Stimulated activated CD8-positive, alpha-beta memory T cell treated with anti-CD3 and anti-CD28 coated beads, Interleukin-4, amount 100 ng/mL, for 24 hours (primary cell): ENCODE measurements at regions not wholly inside any gene's neighbourhood (a gene's known extent, or its start where the extent isn't known, plus 50 kb on each side); places are given as distances from the start of the nearest gene placed in this dataset.
"Not testable (repeated sequence)": the region's sequence is repeated elsewhere in the genome, so short reads cannot be mapped to it uniquely, and the experiment has no call there.

ENCODE experiments used
- DNase-seq: peaks from one replicate; pipeline ENCODE4 v3.0.0-alpha.2; 2020; ENCODE audit warnings: low read depth

DNA sequence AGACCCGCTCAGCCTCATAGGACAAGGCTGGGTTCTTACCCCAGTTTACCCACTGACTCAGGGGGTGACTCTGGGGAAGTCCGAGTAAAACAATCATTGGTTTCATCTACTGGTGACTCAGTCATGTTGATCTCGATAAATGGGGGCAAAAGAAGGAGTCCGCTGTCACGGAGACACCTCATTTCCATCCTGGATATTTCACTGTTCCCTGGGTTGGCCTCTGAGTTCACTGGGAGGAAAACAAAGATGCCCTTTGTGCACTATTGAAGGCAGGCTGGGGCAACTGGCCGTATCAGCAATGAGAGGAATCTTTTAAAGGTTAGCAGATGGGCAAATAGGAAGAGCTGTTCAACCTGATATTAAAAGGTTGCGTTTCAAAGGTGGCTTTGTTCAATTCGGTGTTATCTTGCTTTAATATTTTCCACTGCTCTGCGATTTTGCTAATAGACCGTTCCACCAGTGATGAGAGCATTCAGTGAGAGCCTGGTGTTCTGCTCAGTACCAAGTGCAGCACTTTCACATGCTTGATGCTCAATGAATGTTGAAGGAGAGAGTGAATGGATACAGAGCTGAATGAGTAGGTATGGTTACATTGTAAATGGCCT lies 110.2 kb upstream of the EGFLAM start:
- no peak for DNase-seq

DNA sequence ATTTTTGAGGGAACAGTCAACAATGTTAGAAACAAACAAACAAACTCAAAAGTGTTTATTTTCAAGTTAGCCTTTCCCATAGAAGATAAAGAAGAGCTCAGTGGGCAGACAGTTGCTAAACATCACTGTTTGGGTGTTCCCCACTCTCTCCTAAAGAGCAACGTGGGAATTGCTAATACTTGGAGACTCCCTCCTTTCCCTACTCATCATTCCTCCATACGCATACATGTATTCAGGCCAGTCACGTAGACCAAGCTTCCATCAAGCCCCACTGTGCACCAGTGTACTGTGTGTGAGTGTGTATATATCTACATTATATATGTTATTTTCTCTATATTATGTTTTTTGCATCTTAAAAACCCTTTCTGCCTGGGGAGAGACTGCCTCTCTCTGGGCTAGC lies 115.0 kb upstream of the EGFLAM start:
- no peak for DNase-seq

DNA sequence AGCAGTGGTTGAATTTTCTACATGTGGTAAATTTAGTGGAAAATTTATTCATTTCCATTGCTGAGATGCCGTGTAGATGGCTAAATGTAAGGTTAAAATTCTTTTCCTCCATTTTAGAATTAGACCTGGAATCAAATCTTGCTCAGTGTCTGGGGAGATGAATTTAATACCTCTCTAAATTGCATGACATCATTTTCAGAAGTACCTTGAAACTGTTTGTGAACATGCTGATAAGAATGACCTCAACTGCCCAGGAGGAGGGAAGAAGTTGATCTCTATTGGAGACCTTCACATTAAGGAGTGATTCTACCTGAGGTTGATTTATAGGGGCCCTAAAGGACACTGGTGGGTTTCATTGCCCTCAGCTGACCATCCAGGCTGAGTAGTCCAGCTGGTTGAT lies 116.7 kb upstream of the EGFLAM start:
- no peak for DNase-seq

DNA sequence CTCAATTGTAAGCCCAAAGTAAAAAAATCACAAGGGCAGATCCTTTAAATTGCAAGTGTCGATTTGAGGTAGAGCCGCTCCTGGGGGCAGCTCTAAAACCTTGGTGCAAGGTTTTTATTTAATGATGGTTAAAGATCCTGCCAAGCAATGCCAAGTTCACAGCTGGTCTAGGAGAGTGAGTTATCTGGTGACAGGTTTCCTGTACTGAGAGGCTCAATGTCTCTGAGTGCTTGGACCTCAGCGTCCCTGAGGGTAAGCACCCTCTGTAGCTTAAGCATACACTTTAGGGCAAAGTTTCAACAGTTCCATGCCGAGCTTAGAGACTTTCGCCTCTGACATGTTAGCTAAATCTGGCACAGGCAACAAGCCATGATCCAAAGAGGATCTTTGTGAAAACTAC lies 119.8 kb upstream of the EGFLAM start:
- no peak for DNase-seq

DNA sequence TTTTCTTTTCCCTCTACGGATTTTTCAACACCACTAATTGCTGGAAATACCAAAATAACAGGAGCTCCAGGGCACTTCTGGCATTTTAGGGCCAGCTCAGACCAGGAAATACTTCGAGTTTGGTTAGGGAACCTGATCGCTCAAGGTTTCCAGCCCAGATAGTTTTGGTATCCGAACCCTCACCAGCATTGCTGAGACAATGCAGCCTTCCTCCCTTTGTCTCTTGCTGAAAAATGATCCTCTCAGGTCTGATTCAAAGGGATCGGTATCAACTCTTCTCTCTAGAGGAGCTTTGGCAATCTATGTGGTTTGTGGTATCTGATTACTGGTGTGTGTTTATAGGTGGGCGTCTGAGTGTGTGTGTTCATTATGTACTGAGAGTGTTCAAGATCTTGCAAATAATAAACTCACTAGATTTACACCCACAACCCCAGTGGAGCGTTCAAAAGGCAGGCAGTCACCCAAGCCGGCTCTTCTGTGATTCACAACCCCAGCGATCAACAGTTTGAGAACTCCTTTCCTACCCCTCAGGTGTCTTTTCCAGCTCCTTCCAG lies 122.8 kb upstream of the EGFLAM start:
- DNase-seq: no peak

DNA sequence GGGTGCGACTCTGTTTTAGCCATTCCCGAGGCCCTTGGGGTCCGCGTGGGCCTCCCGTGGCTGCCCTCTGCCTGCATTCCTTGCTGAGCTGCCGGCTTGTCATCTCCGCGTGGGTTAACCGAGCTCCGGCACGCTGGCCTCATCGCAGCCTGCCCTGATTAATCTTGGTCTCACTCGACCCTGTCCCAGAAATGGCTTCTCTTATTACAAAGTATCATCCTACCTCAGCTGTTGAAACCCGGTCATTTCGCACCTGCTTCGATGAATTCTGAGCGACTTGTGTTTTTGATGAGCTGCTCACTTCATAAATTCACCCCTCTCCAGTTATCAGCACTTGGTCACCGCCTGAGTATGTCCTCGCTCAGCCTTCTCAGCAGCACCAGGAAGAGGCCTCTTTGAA lies 123.5 kb upstream of the EGFLAM start:
- DNase-seq: no peak

DNA sequence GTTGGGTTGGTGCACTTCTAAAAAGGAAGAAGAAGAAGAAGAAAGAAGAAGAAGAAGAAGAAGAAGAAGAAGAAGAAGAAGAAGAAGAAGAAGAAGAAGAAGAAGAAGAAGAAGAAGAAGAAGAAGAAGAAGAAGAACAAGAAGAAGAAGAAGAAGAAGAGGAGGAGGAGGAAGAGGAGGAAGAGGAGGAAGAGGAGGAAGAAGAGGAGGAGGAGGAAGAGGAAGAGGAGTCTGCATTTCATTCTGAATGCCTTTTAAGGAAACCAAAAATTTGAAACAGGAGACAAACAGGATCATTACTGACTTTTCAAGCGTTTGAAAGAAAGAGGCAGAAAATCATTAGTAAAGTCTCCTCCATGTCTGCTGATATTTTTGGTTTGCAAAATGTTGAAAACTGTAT lies 124.1 kb upstream of the EGFLAM start:
- DNase-seq: not testable (repeated sequence)

DNA sequence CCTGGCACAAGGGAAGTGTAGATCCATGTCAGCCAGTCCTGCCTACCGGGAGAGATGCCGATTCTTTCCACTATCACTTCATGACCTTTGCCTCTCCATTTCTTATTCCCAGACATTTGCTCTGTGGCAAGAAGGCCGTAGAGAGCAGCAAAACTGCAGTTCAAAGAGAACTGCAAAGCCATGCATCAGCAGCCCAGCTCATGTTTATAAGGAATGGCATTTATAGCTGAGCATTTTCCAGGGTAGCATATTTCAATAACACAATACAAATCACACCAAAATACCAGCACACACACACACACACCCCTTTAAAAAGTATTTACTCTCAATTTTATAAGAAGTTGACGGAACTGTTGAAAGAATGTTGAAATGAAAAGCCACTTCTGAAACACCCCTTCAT lies 126.7 kb upstream of the EGFLAM start:
- DNase-seq: no peak

DNA sequence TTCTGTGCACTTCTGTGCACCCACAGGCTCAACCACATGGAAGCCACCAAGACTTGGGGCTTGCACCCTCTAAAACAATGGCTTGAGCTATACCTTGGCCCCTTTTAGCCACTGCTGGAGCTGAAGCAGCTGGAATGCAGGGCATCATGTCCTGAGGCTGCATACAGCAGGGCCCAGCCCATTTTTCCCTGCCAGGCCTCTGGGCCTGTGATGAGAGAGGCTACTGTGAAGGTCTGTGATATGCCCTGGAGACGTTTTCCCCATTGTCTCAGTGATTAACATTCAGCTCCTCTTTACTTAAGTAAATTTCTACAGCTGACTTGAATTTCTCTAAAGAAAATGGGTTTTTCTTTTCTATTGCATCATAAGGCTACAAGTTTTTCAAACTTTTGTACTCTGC lies 134.0 kb upstream of the EGFLAM start:
- no peak for DNase-seq

DNA sequence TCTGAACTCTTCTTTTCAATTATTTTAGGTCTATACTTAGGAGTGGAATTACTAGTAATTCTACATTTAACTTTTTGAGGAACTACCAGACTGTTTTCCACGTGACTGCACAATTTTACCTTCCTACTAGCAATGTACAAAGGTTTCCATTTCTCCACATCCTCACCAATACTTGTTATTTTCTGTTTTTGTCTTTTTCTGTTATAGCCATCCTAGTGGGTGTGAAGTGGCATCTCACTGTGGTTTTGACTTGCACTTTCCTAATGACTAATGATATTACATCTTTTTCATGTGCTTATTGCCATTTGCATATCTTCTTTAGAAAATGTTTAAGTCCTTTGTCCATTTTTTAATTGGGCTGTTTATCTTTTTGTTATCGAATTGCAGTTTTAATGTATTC lies 136.9 kb upstream of the EGFLAM start:
- no peak for DNase-seq

DNA sequence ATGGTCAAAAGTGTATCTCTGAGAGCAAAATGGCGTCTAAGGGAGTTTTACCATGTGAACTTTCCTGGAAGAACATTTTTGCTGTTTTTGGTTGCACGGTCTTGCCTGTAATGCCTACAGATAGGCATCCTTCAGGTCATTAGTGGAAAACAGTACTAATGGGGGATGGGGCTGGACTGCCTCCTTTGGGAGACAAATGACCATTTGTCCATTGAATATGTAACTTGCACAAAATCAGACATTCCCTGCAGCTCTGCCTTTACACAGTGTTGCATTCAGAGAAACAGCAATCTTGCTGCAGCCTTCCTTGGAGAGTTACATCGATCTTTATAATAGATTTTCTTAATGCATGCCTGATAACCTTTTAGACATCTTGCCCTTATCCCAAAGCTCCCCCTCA lies 138.5 kb upstream of the EGFLAM start:
- DNase-seq: no peak

DNA sequence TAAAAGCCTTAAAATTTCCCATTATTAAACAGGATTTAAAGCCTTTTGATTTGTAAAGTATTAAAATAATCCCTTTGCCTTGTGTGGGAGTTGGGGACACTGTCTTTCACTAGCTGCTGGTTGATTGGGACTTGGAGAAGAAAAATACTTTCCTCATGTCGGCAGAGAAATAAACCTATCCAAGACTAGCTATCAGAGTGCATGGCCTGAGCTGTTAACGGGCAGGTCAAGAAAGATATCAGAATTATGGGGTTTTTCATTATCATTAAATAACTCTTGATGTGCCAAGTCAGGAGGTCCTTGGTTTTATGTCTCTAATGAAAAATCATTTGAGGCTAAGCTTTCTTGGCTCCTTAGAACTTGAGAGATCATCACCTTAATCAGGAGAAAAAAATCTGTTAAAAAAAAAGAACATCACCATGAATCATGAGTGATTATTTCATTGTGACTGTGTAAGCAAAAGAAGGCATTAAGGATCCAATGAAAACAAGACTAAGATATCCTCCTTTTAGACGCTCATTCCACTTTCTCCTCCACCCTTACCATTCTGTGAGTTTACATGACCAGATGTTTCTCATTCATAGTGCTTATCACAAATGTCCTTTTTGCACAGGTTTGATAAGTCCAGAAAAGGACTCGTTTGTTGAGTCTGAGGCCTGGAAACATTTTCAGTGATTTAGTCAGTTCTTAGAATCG lies 140.4 kb upstream of the EGFLAM start:
- no peak for DNase-seq

DNA sequence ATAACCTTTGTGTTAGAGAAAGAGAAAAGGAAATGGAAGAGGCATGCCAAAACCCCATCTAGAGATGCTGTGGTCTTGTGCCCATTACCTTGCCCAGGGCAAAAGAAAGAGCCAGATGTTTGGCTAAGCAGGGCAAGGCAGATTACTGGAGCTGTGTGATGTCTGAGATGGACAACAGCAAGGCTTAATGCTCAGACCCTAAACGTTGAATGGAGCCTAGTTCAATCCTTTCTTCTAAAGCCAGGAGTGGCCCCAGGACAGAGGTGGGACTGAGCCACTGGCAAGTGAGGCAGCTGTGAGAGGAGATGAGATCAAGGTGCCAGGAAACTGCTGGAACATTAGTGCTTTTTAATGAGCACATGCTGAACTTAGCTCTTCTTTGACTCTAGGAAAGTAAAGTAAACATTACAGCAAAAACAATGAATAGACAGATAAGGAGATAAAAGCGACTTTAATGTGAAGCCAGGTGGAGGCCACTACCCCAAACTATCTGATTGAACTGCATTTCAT lies 143.0 kb upstream of the EGFLAM start:
- DNase-seq: no peak

DNA sequence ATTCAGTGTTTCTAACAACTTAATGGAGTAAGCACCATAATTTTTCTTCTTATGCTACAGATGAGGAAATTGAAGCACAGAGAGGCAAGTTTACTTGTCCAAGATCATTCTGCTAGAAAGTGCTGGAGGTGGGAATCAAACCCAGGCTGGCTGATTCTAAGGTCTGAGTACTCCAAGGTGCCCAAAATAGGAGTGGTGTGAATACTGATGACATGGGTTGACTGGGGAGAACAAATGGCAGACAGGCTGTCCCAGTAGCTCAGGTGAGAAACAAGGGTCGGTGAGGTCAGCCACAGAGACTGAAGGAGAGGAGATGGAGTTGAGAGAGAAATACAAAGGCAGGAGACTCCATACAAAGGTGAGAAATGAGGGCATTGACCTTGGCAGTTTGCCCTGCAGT lies 144.5 kb upstream of the EGFLAM start:
- DNase-seq: no peak

DNA sequence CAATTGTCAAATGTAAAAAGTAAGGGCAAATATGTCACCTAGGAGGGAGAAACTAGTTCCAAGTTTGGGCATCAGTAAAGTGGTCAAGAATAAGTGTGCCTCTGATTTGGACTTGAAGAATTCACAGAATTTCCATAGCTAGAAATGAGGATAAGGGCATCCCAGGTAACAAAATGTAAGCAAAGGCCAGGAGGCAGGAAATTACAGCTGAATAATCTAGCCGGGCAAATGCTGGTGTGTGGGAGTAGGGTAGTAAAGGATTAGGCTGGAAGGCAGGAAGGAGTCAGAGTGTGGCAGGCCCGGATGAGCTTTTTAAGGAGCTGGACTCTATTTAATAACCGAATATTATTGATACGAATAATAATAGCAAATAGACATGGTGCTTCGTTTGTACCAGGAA lies 144.9 kb upstream of the EGFLAM start:
- no peak for DNase-seq

DNA sequence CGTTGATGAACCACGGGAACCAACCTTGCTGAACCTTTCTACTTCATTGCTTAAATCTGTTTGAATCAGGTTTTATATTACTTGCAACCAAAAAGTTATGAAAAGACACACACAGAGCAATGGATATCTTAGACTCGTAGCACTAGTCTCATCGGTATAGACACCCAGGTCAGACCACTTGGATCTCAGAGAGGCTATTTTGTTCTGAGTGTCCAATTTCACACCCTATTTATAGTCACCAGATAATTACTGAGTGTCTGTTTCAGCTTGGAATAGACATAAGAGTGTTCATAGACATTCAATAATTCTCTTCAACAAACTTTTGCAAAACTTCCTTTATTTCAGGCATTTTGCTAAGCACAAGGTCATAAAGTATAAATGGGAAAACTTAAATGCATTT lies 145.4 kb upstream of the EGFLAM start:
- DNase-seq: no peak

DNA sequence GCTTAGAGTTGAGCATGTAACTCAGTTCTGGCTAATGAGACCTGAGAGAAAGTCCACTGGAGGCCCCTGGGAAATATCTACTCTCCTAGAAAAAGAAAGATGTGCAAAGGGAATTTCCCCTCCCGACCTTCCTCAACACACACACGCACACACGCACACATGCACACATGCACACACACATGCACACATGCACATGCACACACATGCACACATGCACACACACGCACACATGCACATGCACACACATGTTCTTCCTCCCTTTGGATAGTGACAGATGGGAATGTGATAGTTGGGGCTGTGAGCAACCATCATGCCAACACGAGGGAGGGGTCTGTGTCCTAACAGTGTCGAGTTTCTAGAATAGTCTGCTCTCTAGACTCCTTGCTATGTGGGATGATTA lies 148.2 kb upstream of the EGFLAM start:
- DNase-seq: no peak

DNA sequence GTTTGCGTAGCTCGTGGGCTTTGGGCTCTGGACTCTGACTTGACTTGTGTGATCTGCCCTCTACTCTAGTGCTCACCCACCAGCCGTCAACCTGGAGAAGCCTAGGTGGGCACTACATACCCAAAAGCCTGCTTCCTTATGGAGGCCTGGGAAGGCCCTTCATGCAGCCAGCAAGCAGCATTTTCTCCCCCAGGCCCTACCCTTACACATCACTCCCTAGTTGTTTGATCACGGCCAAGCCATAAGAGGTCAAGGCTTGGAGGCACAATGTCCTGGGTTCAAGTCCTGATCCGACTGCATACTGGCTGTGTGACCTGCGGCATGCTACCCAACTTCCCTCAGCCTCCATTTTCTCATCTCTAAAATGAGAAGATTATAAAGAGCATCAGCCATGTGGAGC lies 151.3 kb upstream of the EGFLAM start:
- DNase-seq: no peak

DNA sequence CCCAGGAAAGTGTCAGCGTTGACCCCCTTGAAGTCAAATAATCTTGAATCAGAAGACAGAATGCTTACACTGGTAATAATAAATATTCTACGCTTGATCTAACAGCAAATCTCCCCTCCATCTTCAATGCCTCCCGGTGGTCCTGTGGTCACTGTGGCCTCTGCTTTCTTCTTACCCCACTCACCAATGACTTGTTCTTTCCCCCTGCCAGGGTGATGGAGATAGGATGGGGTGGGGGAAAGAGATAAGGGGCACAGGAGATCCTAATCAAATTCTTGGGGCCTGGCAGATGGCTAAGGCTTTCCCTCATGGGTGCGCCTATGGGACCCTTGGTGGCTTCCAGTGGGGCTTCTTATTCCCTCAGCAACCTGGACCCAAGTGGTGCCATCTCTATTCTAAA lies 152.6 kb upstream of the EGFLAM start:
- no peak for DNase-seq

DNA sequence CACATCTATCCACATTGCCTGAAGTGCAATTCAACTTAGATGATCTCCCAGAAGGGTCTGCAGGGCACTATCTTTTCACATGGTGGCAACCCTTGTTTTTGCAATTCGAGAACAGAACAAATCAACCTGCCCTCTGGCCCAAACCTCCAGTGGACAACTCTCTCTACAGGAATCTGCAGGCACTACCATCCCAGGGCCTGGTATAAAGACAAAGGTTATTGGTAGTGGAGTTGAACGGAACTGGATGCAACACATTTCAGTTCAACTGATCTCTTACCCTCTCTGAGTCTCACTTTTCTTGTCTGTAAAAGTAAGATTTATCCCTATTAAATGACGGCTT lies 153.2 kb upstream of the EGFLAM start:
- DNase-seq: no peak

DNA sequence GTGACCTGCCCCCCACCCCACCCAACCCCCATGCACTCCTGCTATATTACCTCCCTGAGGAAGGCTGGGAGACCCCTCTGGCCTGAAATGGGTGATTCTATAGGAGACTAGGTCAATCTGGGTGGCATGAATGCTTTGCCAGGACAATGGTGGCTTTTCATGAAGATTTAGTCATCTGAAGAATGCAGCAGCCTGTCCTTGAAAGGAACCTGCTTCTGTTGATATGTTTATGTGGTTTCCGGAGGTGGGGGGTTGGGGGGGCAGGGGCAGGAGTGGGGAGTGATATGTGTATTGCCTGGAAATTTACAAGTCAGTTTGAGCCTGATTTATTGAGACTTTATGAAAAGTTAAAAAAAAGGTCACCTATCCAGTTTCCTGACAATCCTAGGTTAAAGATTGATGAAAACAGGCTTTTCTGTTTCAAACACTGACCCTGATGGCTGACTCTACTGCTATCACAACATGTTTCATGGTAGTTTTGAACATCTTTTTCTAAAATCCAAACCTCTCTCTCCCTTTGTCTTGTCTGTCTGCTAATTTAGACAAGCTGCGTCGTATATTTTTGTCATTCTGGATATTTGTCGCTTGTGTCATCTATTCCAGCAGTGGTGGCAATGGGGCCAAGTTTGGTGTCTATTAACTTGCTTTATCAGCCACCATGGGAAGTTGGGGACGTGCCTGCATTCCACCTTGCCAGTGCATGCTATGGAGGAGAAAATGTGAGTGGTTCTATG lies 153.7 kb upstream of the EGFLAM start:
- DNase-seq: no peak

DNA sequence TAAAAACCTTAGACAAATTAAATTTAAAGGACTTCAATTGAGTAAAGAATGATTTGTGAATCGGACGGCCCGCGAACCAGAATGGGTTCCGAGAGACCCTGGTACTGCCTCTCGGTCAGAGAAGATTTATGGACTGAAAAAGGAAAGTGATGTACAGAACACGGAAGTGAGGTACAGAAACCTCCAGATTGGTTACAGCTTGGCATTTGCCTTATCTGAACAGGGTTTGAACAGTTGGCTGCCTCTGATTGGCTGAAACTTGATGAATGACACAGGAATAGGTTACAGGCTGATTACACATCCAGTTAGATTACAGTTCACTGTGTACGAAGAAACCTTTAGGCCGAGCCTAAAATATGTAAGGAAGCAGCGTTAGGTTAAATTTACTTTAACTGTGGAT lies 156.5 kb upstream of the EGFLAM start:
- DNase-seq: no peak
